Amniotic epithelial cell (primary cell): ENCODE measurements at regions not wholly inside any gene's neighbourhood (a gene's known extent, or its start where the extent isn't known, plus 50 kb on each side); places are given as distances from the start of the nearest gene placed in this dataset.
"Not testable (repeated sequence)": the region's sequence is repeated elsewhere in the genome, so short reads cannot be mapped to it uniquely, and the experiment has no call there.

Experiments used
- DNase-seq: peaks from one replicate; pipeline ENCODE4 v3.0.0-alpha.2; 2010; ENCODE audit warnings: low read depth

- not testable (repeated sequence) for DNase-seq
Observed at GRCh38 chr9:135195975-135196374, 108.5 kb downstream of the OLFM1 start.

- DNase-seq, result no peak
Observed at GRCh38 chr9:135196474-135196873, 109.0 kb downstream of the OLFM1 start.

- no peak for DNase-seq
Observed at GRCh38 chr9:135198144-135198543, 110.7 kb downstream of the OLFM1 start.

GRCh38 chr9:135198586-135199285 lies 111.3 kb downstream of the OLFM1 start:
- DNase-seq, result no peak

GRCh38 chr9:135199489-135199888 lies 112.0 kb downstream of the OLFM1 start:
- DNase-seq, result no peak

GRCh38 chr9:135201711-135202110 lies 114.2 kb downstream of the OLFM1 start:
- DNase-seq, result no peak

GRCh38 chr9:135204177-135204576 lies 116.7 kb downstream of the OLFM1 start:
- DNase-seq, result no peak

- no peak for DNase-seq
Observed at GRCh38 chr9:135209136-135209535, 121.7 kb downstream of the OLFM1 start.

- DNase-seq, result no peak
Observed at GRCh38 chr9:135209852-135210251, 122.4 kb downstream of the OLFM1 start.

- no peak for DNase-seq
Observed at GRCh38 chr9:135210676-135211523, 123.4 kb downstream of the OLFM1 start.

GRCh38 chr9:135211524-135211890 lies 124.0 kb downstream of the OLFM1 start:
- DNase-seq, result no peak

- no peak for DNase-seq
Observed at GRCh38 chr9:135212961-135213360, 125.5 kb downstream of the OLFM1 start.

GRCh38 chr9:135213566-135213965 lies 126.1 kb downstream of the OLFM1 start:
- no peak for DNase-seq

- no peak for DNase-seq
Observed at GRCh38 chr9:135214054-135214640, 126.7 kb downstream of the OLFM1 start.

GRCh38 chr9:135214706-135215105 lies 127.2 kb downstream of the OLFM1 start:
- no peak for DNase-seq

GRCh38 chr9:135215571-135216161 lies 128.2 kb downstream of the OLFM1 start:
- DNase-seq, result no peak

GRCh38 chr9:135216236-135216635 lies 128.8 kb downstream of the OLFM1 start:
- DNase-seq, result no peak

- no peak for DNase-seq
Observed at GRCh38 chr9:135216791-135217441, 129.4 kb downstream of the OLFM1 start.

- DNase-seq, result no peak
Observed at GRCh38 chr9:135217836-135218235, 130.4 kb downstream of the OLFM1 start.

- DNase-seq, result no peak
Observed at GRCh38 chr9:135218331-135219225, 131.1 kb downstream of the OLFM1 start.
